H1 (cell line): ENCODE measurements at regions not wholly inside any gene's neighbourhood (a gene's known extent, or its start where the extent isn't known, plus 50 kb on each side); places are given as distances from the start of the nearest gene placed in this dataset.

Source experiments
- CTCF ChIA-PET: fragments of 300-600 bp; sonication (Branson Sonifier 250); formaldehyde crosslinking; loops from one replicate; lab custom pipeline; 2021; ENCODE audit not compliant: partially characterized antibody; lab: Charles Lee
- POLR2A ChIA-PET: fragments of 300-600 bp; sonication (Branson Sonifier 250); formaldehyde crosslinking; loops from one replicate; lab custom pipeline; 2021; ENCODE audit warnings: inconsistent platforms; ENCODE audit not compliant: partially characterized antibody; lab: Charles Lee
- DNase-seq, 2 experiments: peaks; one replicate each; pipeline versions ENCODE4 v3.0.0 to v3.0.0-alpha.2; 2010 to 2022; ENCODE audit warnings: low spot score in 2 of 2, low read depth in 1 of 2, mixed read lengths in 1 of 2
- FAIRE-seq: peaks from 2 replicates; lab custom pipeline; 2011; peaks lifted over from hg19 to GRCh38; lab: Jason Lieb, UNC
- H2AFZ ChIP-seq: 2 replicates; pipeline ENCODE4 v1.8.1; 2012; ENCODE audit warnings: low read length, inconsistent platforms
- H2AK5ac ChIP-seq: 2 replicates; pipeline ENCODE4 v1.6.1; 2013; ENCODE audit warnings: low read depth, low read length
- H2BK120ac ChIP-seq: replicated peaks from 2 replicates; pipeline ENCODE3; 2013; ENCODE audit warnings: low read depth, low read length, inconsistent platforms
- H2BK12ac ChIP-seq: 2 replicates; pipeline ENCODE4 v1.6.1; 2013; ENCODE audit warnings: low read depth, low read length
- H2BK15ac ChIP-seq: 2 replicates; pipeline ENCODE4 v1.6.1; 2013; ENCODE audit warnings: low read length
- H2BK20ac ChIP-seq: 2 replicates; pipeline ENCODE4 v1.6.1; 2013; ENCODE audit warnings: low read length
- H2BK5ac ChIP-seq: 2 replicates; pipeline ENCODE4 v1.6.1; 2013; ENCODE audit warnings: low read depth, low read length
- H3K14ac ChIP-seq: 2 replicates; pipeline ENCODE4 v1.6.1; 2013; ENCODE audit warnings: inconsistent platforms; ENCODE audit not compliant: insufficient read length
- H3K18ac ChIP-seq: 2 replicates; pipeline ENCODE4 v1.6.1; 2013; ENCODE audit warnings: low read length; ENCODE audit errors: extremely low read depth
- H3K23ac ChIP-seq: 2 replicates; pipeline ENCODE4 v1.6.1; 2013; ENCODE audit warnings: inconsistent platforms; ENCODE audit not compliant: insufficient read length
- H3K23me2 ChIP-seq: 2 replicates; pipeline ENCODE4 v1.6.1; 2013; ENCODE audit warnings: low read depth, low read length
- H3K27ac ChIP-seq: 2 replicates; pipeline ENCODE4 v1.6.1; 2011; ENCODE audit warnings: low read depth, low read length, inconsistent platforms
- H3K27me3 ChIP-seq, 4 experiments: replicated peaks in 1 of 4; 1 replicate in 1 of 4; 2 replicates in 3 of 4; pipeline versions ENCODE4 v1.6.1 to v1.8.1; 2011 to 2013; ENCODE audit warnings: low read length in 3 of 4, mild to moderate bottlenecking in 3 of 4, inconsistent platforms in 2 of 4, mixed read lengths in 2 of 4, moderate library complexity in 1 of 4; ENCODE audit not compliant: control insufficient read depth in 3 of 4, insufficient read depth in 3 of 4; ENCODE audit errors: extremely low read depth in 1 of 4
- H3K36me3 ChIP-seq, 4 experiments: 2 replicates each; pipeline versions ENCODE4 v1.6.1 to v1.8.1; 2011 to 2013; ENCODE audit warnings: mild to moderate bottlenecking in 4 of 4, low read length in 3 of 4, moderate library complexity in 2 of 4, control low read depth in 1 of 4, inconsistent platforms in 1 of 4; ENCODE audit not compliant: insufficient read depth in 4 of 4, control insufficient read depth in 2 of 4
- H3K4ac ChIP-seq: replicated peaks from 2 replicates; pipeline ENCODE3; 2013; ENCODE audit warnings: low read length, low read depth, mixed read lengths, inconsistent platforms; ENCODE audit not compliant: insufficient read length
- H3K4me1 ChIP-seq, 4 experiments: replicated peaks in 1 of 4; 1 replicate in 1 of 4; 2 replicates in 3 of 4; pipeline versions ENCODE4 v1.6.1 to v1.8.1; 2011 to 2013; ENCODE audit warnings: low read length in 3 of 4, inconsistent platforms in 2 of 4, mixed read lengths in 1 of 4; ENCODE audit not compliant: insufficient read depth in 4 of 4, control insufficient read depth in 3 of 4
- H3K4me2 ChIP-seq, 2 experiments: 2 replicates each; pipeline versions ENCODE4 v1.6.1 to v1.8.1; 2011 to 2013; ENCODE audit warnings: low read depth in 2 of 2, low read length in 2 of 2, control low read depth in 1 of 2, inconsistent platforms in 1 of 2, mild to moderate bottlenecking in 1 of 2; ENCODE audit not compliant: insufficient read depth in 1 of 2
- H3K4me3 ChIP-seq, 4 experiments: fragments of 200-600, 300-600 bp in 1 of 4; sonication (generic), shearing (Covaris generic), sonication (Bioruptor Twin) in 1 of 4; 2 replicates each; pipeline versions ENCODE4 v1.5.1 to v1.8.1; 2011 to 2016; ENCODE audit warnings: low read length in 4 of 4, low read depth in 3 of 4, control low read depth in 2 of 4, inconsistent platforms in 2 of 4, mild to moderate bottlenecking in 2 of 4, mixed read lengths in 1 of 4, moderate library complexity in 1 of 4; ENCODE audit not compliant: insufficient read depth in 2 of 4; ENCODE audit errors: extremely low read depth in 1 of 4
- H3K56ac ChIP-seq: replicated peaks from 2 replicates; pipeline ENCODE3; 2013; ENCODE audit warnings: low read depth, mild to moderate bottlenecking, mixed read lengths, low read length, inconsistent platforms; ENCODE audit not compliant: insufficient read length
- H3K79me1 ChIP-seq: 2 replicates; pipeline ENCODE4 v1.6.1; 2013; ENCODE audit warnings: low read depth, low read length, control low read depth
- H3K79me2 ChIP-seq, 2 experiments: 2 replicates each; pipeline versions ENCODE4 v1.6.1 to v1.8.1; 2012 to 2013; ENCODE audit warnings: low read length in 2 of 2, mild to moderate bottlenecking in 2 of 2, inconsistent platforms in 1 of 2; ENCODE audit not compliant: insufficient read depth in 2 of 2, control insufficient read depth in 1 of 2
- H3K9ac ChIP-seq, 4 experiments: replicated peaks in 1 of 4; 1 replicate in 1 of 4; 2 replicates in 3 of 4; pipeline versions ENCODE4 v1.6.1 to v1.8.1; 2011 to 2013; ENCODE audit warnings: low read depth in 3 of 4, low read length in 3 of 4, control low read depth in 2 of 4, mild to moderate bottlenecking in 2 of 4, moderate library complexity in 2 of 4, inconsistent platforms in 1 of 4; ENCODE audit errors: extremely low read depth in 1 of 4
- H3K9me3 ChIP-seq, 2 experiments: 2 replicates each; pipeline versions ENCODE4 v1.6.1 to v1.8.1; 2012 to 2013; ENCODE audit warnings: mild to moderate bottlenecking in 2 of 2, moderate library complexity in 2 of 2, control low read depth in 1 of 2, inconsistent platforms in 1 of 2, low read depth in 1 of 2, low read length in 1 of 2, mixed read lengths in 1 of 2; ENCODE audit not compliant: insufficient read depth in 2 of 2
- H4K20me1 ChIP-seq, 2 experiments: replicated peaks in 1 of 2; 2 replicates each; pipeline versions ENCODE3 to v1.8.1; 2011 to 2013; ENCODE audit warnings: inconsistent platforms in 2 of 2, low read length in 2 of 2, mild to moderate bottlenecking in 1 of 2; ENCODE audit not compliant: insufficient read depth in 2 of 2, control insufficient read depth in 1 of 2
- H4K5ac ChIP-seq: 2 replicates; pipeline ENCODE4 v1.6.1; 2013; ENCODE audit warnings: low read length, low read depth, mixed read lengths, inconsistent platforms; ENCODE audit not compliant: insufficient read length
- H4K8ac ChIP-seq: 2 replicates; pipeline ENCODE4 v1.8.0; 2013; ENCODE audit warnings: mild to moderate bottlenecking, moderate library complexity, low read length, inconsistent platforms; ENCODE audit not compliant: insufficient read depth; ENCODE audit errors: extremely low read depth
- H4K91ac ChIP-seq: replicated peaks from 2 replicates; pipeline ENCODE3; 2013; ENCODE audit warnings: low read length, mixed read lengths, inconsistent platforms; ENCODE audit not compliant: insufficient read length
- CBX5 ChIP-seq: fragments of 300-800, 300-1000 bp; sonication (generic); IDR thresholded peaks from 2 replicates; pipeline ENCODE4 v1.7.1; 2016; ENCODE audit warnings: antibody characterized with exemption, low read length, low read depth
- CEBPB ChIP-seq: IDR thresholded peaks from 2 replicates; pipeline ENCODE4 v1.6.1; 2012; ENCODE audit warnings: low read depth, low read length
- FOSL1 ChIP-seq: IDR thresholded peaks from 2 replicates; pipeline ENCODE4 v1.6.1; 2011; ENCODE audit warnings: mild to moderate bottlenecking, low read depth, low read length, moderate library complexity; ENCODE audit not compliant: insufficient read depth
- JUND ChIP-seq: IDR thresholded peaks from 2 replicates; pipeline ENCODE4 v1.6.1; 2011; ENCODE audit warnings: mild to moderate bottlenecking, improper control_type of control experiment, low read length
- KDM4A ChIP-seq: IDR thresholded peaks from one replicate; pipeline ENCODE4 v1.7.1; 2012; ENCODE audit warnings: low read depth, mild to moderate bottlenecking, moderate library complexity, low read length, inconsistent platforms; ENCODE audit not compliant: severe bottlenecking
- POLR2AphosphoS5 ChIP-seq: IDR thresholded peaks from 2 replicates; pipeline ENCODE4 v1.6.1; 2011; ENCODE audit warnings: low read depth, low read length
- RAD21 ChIP-seq, 2 experiments: IDR thresholded peaks in 1 of 2; conservative IDR thresholded peaks in 1 of 2; 2 replicates each; pipeline ENCODE4 v1.6.1; 2011; ENCODE audit warnings: low read depth in 2 of 2, low read length in 2 of 2, improper control_type of control experiment in 1 of 2, inconsistent platforms in 1 of 2, mild to moderate bottlenecking in 1 of 2, moderate library complexity in 1 of 2
- RBBP5 ChIP-seq: IDR thresholded peaks from 2 replicates; pipeline ENCODE4 v1.7.1; 2012; ENCODE audit warnings: low read depth, mild to moderate bottlenecking, inconsistent platforms, low read length, moderate library complexity, borderline replicate concordance
- RFX5 ChIP-seq: IDR thresholded peaks from 2 replicates; pipeline ENCODE4 v1.6.1; 2011; ENCODE audit warnings: low read depth, low read length, improper control_type of control experiment, borderline replicate concordance
- SIRT6 ChIP-seq: IDR thresholded peaks from one replicate; pipeline ENCODE4 v1.7.1; 2012; ENCODE audit warnings: low read length, inconsistent platforms
- SP1 ChIP-seq: IDR thresholded peaks from 2 replicates; pipeline ENCODE4 v1.6.1; 2011; ENCODE audit warnings: low read depth, low read length
- SUZ12 ChIP-seq: fragments of 200-600 bp; sonication (generic); IDR thresholded peaks from 2 replicates; pipeline ENCODE4 v1.6.1; 2012; ENCODE audit warnings: mild to moderate bottlenecking, inconsistent platforms, low read length, moderate library complexity, mixed read lengths
- WGBS, 2 experiments: shearing (Covaris generic) in 1 of 2; methylation state at CpG; one replicate each; pipeline versions ENCODE4 v1.1.6 to v1.1.7; 2013 to 2015; ENCODE audit warnings: low lambda C conversion rate in 2 of 2, mixed read lengths in 2 of 2, inconsistent platforms in 1 of 2, low coverage in 1 of 2, missing lambda C conversion rate in 1 of 2; ENCODE audit not compliant: insufficient replicate concordance in 2 of 2, insufficient coverage in 1 of 2, insufficient read length in 1 of 2; ENCODE audit errors: extremely low coverage in 1 of 2, missing lambda C conversion rate in 1 of 2; 5-methylcytosine and 5-hydroxymethylcytosine counted together
- TF ChIP-seq, protein P1 (sequence below): IDR thresholded peaks from 2 replicates; pipeline ENCODE4 v1.6.1; 2011; ENCODE audit warnings: low read depth, mild to moderate bottlenecking, low read length; ENCODE audit not compliant: insufficient read depth
- TF ChIP-seq, protein P2 (sequence below): IDR thresholded peaks from 2 replicates; pipeline ENCODE4 v1.6.1; 2011; ENCODE audit warnings: low read length, improper control_type of control experiment

DNA sequence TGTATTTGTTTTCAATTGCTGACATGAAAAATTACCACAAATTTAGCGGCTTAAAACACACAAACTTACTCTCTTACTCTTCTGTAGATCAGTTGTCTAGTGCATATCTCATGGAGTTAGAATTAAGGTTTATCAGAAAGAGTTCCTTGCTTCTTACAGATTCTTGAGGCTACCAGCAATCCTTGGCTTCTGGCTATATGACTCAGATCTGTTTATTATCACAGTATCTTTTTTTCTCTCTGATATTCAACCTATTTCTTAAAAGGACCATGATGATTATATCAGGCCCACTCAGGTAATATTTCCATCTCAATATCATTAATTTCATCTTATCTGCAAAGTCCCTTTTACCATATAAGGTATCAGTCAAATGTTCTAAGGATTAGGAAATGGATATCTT lies 263.5 kb upstream of the BCHE start:
- Histone ChIP-seq H3K4ac (no peak overlapping the region), H4K8ac (no peak overlapping the region), H2BK12ac (no peak overlapping the region), H4K20me1 (no peaks in the 10 kb centered on the region), H2BK5ac (no peak overlapping the region), H3K9me3 (no peaks in the 10 kb centered on the region), H2AK5ac (no peak overlapping the region), H3K18ac (no peak overlapping the region), H3K79me1 (no peaks in the 10 kb centered on the region), H3K36me3 (no peaks in the 10 kb centered on the region), H3K4me2 (no peak overlapping the region), H3K79me2 (no peaks in the 10 kb centered on the region), H2BK120ac (no peak overlapping the region), H4K91ac (no peak overlapping the region), H3K27ac (no peak overlapping the region), H2BK15ac (no peak overlapping the region), H3K4me1 (no peaks in the 10 kb centered on the region), H4K5ac (no peak overlapping the region), H3K9ac (no peak overlapping the region), H3K27me3 (no peaks in the 10 kb centered on the region), H3K14ac (no peak overlapping the region), H3K56ac (no peak overlapping the region), H3K23me2 (no peaks in the 10 kb centered on the region), H3K23ac (no peak overlapping the region), H2AFZ (no peak overlapping the region), H3K4me3 (no peak overlapping the region), H2BK20ac (no peak overlapping the region)
- FAIRE-seq = no peak
- WGBS, 2 experiments = 100% methylated on average over 1 of the region's 1 CpG; no CpG with 5 or more reads in 1 of the 2 experiments
- ChIA-PET CTCF (no interaction called here), POLR2A (no interaction called here)
- no peak for DNase-seq
- no peak for TF ChIP-seq RAD21 (IDR thresholded peaks at IDR 0.05 in 1 of 2, conservative IDR thresholded peaks at IDR 0.05 in 1 of 2; ENCODE audit: low read depth in 2 of 2, low read length in 2 of 2)
- no peak for TF ChIP-seq SP1
- TF ChIP-seq RFX5 = no peak
- no peak for TF ChIP-seq SIRT6
- TF ChIP-seq SUZ12 = no peak
- no peak for TF ChIP-seq FOSL1
- TF ChIP-seq KDM4A = no peak
- no peak for TF ChIP-seq POLR2AphosphoS5
- no peak for TF ChIP-seq CBX5
- TF ChIP-seq, protein P1, sequence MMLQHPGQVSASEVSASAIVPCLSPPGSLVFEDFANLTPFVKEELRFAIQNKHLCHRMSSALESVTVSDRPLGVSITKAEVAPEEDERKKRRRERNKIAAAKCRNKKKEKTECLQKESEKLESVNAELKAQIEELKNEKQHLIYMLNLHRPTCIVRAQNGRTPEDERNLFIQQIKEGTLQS = no peak
- TF ChIP-seq, protein P2, sequence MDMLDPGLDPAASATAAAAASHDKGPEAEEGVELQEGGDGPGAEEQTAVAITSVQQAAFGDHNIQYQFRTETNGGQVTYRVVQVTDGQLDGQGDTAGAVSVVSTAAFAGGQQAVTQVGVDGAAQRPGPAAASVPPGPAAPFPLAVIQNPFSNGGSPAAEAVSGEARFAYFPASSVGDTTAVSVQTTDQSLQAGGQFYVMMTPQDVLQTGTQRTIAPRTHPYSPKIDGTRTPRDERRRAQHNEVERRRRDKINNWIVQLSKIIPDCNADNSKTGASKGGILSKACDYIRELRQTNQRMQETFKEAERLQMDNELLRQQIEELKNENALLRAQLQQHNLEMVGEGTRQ = no peak
- TF ChIP-seq RBBP5 = no peak
- no peak for TF ChIP-seq JUND
- no peak for TF ChIP-seq CEBPB
